ENCODE measurements at regions not wholly inside any gene's neighbourhood (a gene's known extent, or its start where the extent isn't known, plus 50 kb on each side); places are given as distances from the start of the nearest gene placed in this dataset.

DNA sequence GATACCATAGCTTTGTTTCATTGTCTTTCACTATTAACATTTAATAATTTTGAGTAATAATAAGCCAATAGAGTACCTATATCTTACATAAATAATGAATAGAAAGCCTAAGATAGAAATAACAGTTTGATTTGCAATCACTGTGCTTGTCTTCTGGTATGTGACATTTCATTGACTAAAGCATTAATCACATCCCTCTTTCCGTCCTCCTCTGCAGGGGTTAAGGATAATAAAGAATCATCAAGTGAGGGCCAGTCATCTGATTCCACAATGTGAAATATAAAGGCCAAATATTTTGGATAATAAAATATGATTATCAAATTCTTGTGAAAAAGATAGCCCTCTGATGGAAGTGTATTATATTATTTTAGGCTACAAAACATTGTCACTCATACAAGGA, 2073.4 kb downstream of the ARAP2 start (continued):
- TF ChIP-seq PHF8 (conservative IDR thresholded peaks at IDR 0.05; ENCODE audit: low read depth, low read length): no peak

DNA sequence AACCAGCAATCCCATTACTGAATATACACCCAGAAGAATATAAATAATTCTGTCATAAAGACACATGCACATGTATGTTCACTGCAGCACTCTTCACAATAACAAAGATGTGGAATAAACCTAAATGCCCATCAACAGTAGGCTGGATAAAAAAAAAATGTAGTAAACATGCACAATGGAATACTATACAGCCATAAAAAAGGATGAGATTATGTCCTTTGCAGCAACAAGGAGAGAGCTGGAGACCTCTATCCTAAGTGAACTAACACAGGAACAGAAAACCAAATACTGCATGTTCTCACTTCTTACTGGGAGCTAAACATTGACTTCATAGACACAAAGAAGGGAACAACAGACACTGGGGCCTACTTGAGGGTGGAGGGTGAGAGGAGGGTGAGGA, 2067.7 kb downstream of the ARAP2 start:
- Histone ChIP-seq H3K79me2 (ENCODE audit: control insufficient read depth in 1 of 2, insufficient read depth in 2 of 2, low read length in 2 of 2) (no peaks in the 10 kb centered on the region), H2BK120ac (replicated peaks; ENCODE audit: low read depth, low read length) (no peak overlapping the region), H3K27me3 (replicated peaks in 1 of 4; ENCODE audit: control insufficient read depth in 3 of 4, extremely low read depth in 1 of 4, insufficient read depth in 3 of 4, low read length in 3 of 4) (no peaks in the 10 kb centered on the region), H3K36me3 (ENCODE audit: control insufficient read depth in 2 of 4, insufficient read depth in 4 of 4, low read length in 3 of 4) (no peaks in the 10 kb centered on the region), H3K14ac (ENCODE audit: insufficient read length) (no peak overlapping the region), H3K4ac (replicated peaks; ENCODE audit: insufficient read length, low read depth, low read length) (no peak overlapping the region), H3K4me3 (ENCODE audit: extremely low read depth in 1 of 4, insufficient read depth in 2 of 4, low read depth in 3 of 4, low read length in 4 of 4) (no peak overlapping the region), H3K23me2 (ENCODE audit: low read depth, low read length) (no peaks in the 10 kb centered on the region), H2BK15ac (ENCODE audit: low read length) (no peak overlapping the region), H4K20me1 (replicated peaks in 1 of 2; ENCODE audit: control insufficient read depth in 1 of 2, insufficient read depth in 2 of 2, low read length in 2 of 2) (no peaks in the 10 kb centered on the region), H4K91ac (replicated peaks; ENCODE audit: insufficient read length, low read length) (no peak overlapping the region), H2AFZ (ENCODE audit: low read length) (no peak overlapping the region), H3K79me1 (ENCODE audit: low read depth, low read length) (no peaks in the 10 kb centered on the region), H3K56ac (replicated peaks; ENCODE audit: insufficient read length, low read depth, low read length) (no peak overlapping the region), H4K8ac (ENCODE audit: extremely low read depth, insufficient read depth, low read length) (no peak overlapping the region), H3K9me3 (ENCODE audit: insufficient read depth in 2 of 2, low read depth in 1 of 2, low read length in 1 of 2) (no peaks in the 10 kb centered on the region), H2BK5ac (ENCODE audit: low read depth, low read length) (no peak overlapping the region), H2AK5ac (ENCODE audit: low read depth, low read length) (no peak overlapping the region), H4K5ac (ENCODE audit: insufficient read length, low read depth, low read length) (no peak overlapping the region), H3K4me1 (replicated peaks in 1 of 4; ENCODE audit: control insufficient read depth in 3 of 4, insufficient read depth in 4 of 4, low read length in 3 of 4) (no peaks in the 10 kb centered on the region; a peak in 2 of 7 replicates), H2BK20ac (ENCODE audit: low read length) (no peak overlapping the region), H3K23ac (ENCODE audit: insufficient read length) (no peak overlapping the region), H3K18ac (ENCODE audit: extremely low read depth, low read length) (no peak overlapping the region), H3K4me2 (ENCODE audit: insufficient read depth in 1 of 2, low read depth in 2 of 2, low read length in 2 of 2) (no peak overlapping the region), H3K27ac (ENCODE audit: low read depth, low read length) (no peak overlapping the region), H2BK12ac (ENCODE audit: low read depth, low read length) (no peak overlapping the region), H3K9ac (replicated peaks in 1 of 4; ENCODE audit: extremely low read depth in 1 of 4, low read depth in 3 of 4, low read length in 3 of 4) (no peak overlapping the region)
- TF ChIP-seq JUN (IDR thresholded peaks at IDR 0.05; ENCODE audit: low read depth, low read length) (no peak), SIRT6 (IDR thresholded peaks at IDR 0.05; ENCODE audit: low read length) (no peak), ASH2L (IDR thresholded peaks at IDR 0.05; ENCODE audit: low read length) (no peak), TAF7 (optimal IDR thresholded peaks at IDR 0.05; ENCODE audit: borderline replicate concordance, low read depth, low read length) (no peak), BRCA1 (IDR thresholded peaks at IDR 0.05; ENCODE audit: low read depth, low read length) (no peak), KDM1A (IDR thresholded peaks at IDR 0.05; ENCODE audit: borderline replicate concordance, low read length) (peak; percentile 59; the same call in 1 of the 2 replicates), CEBPB (IDR thresholded peaks at IDR 0.05; ENCODE audit: low read depth, low read length) (no peak), TBP (IDR thresholded peaks at IDR 0.05; ENCODE audit: low read depth, low read length) (no peak)
- DNase-seq (ENCODE audit: low read depth in 1 of 2, low spot score in 2 of 2) (no peak), FAIRE-seq (no peak)
- POLR2A ChIA-PET (ENCODE audit: partially characterized antibody): no interaction called here
- CTCF ChIA-PET (ENCODE audit: partially characterized antibody): no interaction called here
